Esophagus muscularis mucosa (tissue), 4 donors: ENCODE measurements at regions not wholly inside any gene's neighbourhood (a gene's known extent, or its start where the extent isn't known, plus 50 kb on each side); places are given as distances from the start of the nearest gene placed in this dataset.

Experiments used
- DNase-seq: peaks from one replicate; pipeline ENCODE4 v3.0.0-alpha.2; 2017; ENCODE audit errors: extremely low spot score
- H3K27ac ChIP-seq, 4 donors: fragments of 200-600 bp; sonication (generic); replicated peaks in 1 of 4; 1 replicate in 3 of 4; 2 replicates in 1 of 4; pipeline ENCODE4 v1.5.1; 2016 to 2019; ENCODE audit warnings: mild to moderate bottlenecking in 1 of 4
- H3K27me3 ChIP-seq, 4 donors: fragments of 200-600 bp; sonication (generic); one replicate each; pipeline versions ENCODE4 v1.5.1 to v1.6.0; 2016 to 2019
- H3K36me3 ChIP-seq, 4 donors: fragments of 200-600 bp; sonication (generic); one replicate each; pipeline ENCODE4 v1.5.1; 2016 to 2019
- H3K4me1 ChIP-seq, 4 donors: fragments of 200-600 bp; sonication (generic); one replicate each; pipeline ENCODE4 v1.5.1; 2016 to 2019
- H3K4me3 ChIP-seq, 4 donors: fragments of 200-600 bp; sonication (generic); 1 replicate in 2 of 4; 2 replicates in 2 of 4; pipeline ENCODE4 v1.5.1; 2016 to 2019; ENCODE audit warnings: mild to moderate bottlenecking in 4 of 4, moderate library complexity in 1 of 4
- H3K9me3 ChIP-seq, 4 donors: fragments of 200-600 bp; sonication (generic); 1 replicate in 3 of 4; 2 replicates in 1 of 4; pipeline ENCODE4 v1.5.1; 2016 to 2019
- EP300 ChIP-seq: sonication (generic); formaldehyde crosslinking; IDR thresholded peaks from one replicate; pipeline ENCODE4 v1.6.1; 2017; ENCODE audit warnings: antibody characterized with exemption
- POLR2A ChIP-seq: fragments of 450-650 bp; IDR thresholded peaks from one replicate; pipeline ENCODE4 v1.6.1; 2017; ENCODE audit warnings: antibody characterized with exemption, moderate library complexity, mild to moderate bottlenecking, low read depth
- POLR2AphosphoS5 ChIP-seq, 2 donors: sonication (generic); formaldehyde crosslinking; IDR thresholded peaks; one replicate each; pipeline ENCODE4 v1.6.1; 2017; ENCODE audit warnings: antibody characterized with exemption in 2 of 2
- WGBS: methylation state at CpG from one replicate; pipeline ENCODE4 v1.1.5; 2018; 5-methylcytosine and 5-hydroxymethylcytosine counted together
- intact Hi-C: fragments of 100-400 bp; cut with DNase I; formaldehyde crosslinking; loops from one replicate; pipeline ENCODE4 v1.15.1; 2023
- TF ChIP-seq, protein P1 (sequence below), 3 experiments: fragments of 200-600 bp in 2 of 3; fragments of 450-650 bp in 1 of 3; sonication (generic) in 2 of 3; IDR thresholded peaks; one replicate each; pipeline ENCODE4 v1.5.1; 2017 to 2019; ENCODE audit warnings: antibody characterized with exemption in 3 of 3, mild to moderate bottlenecking in 2 of 3, moderate library complexity in 1 of 3

GRCh38 chr15:98358971-98359370, 289.4 kb upstream of the IGF1R start:
- Histone ChIP-seq H3K27me3 (no peaks in the 10 kb centered on the region), H3K4me1 (no peaks in the 10 kb centered on the region), H3K4me3 (no peak overlapping the region), H3K27ac (no peak overlapping the region), H3K36me3 (no peaks in the 10 kb centered on the region), H3K9me3 (peaks cover 0 to 9% (median 0%) of the 10 kb centered on the region in 4 donors)
- TF ChIP-seq POLR2AphosphoS5 (IDR thresholded peaks at IDR 0.05) (no peak), EP300 (no peak), POLR2A (no peak)
- TF ChIP-seq, protein P1, sequence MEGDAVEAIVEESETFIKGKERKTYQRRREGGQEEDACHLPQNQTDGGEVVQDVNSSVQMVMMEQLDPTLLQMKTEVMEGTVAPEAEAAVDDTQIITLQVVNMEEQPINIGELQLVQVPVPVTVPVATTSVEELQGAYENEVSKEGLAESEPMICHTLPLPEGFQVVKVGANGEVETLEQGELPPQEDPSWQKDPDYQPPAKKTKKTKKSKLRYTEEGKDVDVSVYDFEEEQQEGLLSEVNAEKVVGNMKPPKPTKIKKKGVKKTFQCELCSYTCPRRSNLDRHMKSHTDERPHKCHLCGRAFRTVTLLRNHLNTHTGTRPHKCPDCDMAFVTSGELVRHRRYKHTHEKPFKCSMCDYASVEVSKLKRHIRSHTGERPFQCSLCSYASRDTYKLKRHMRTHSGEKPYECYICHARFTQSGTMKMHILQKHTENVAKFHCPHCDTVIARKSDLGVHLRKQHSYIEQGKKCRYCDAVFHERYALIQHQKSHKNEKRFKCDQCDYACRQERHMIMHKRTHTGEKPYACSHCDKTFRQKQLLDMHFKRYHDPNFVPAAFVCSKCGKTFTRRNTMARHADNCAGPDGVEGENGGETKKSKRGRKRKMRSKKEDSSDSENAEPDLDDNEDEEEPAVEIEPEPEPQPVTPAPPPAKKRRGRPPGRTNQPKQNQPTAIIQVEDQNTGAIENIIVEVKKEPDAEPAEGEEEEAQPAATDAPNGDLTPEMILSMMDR (IDR thresholded peaks at IDR 0.05): no peak
- no peak for DNase-seq
- intact Hi-C loops: no loop called here
- WGBS: 87% methylated on average over 6 of the region's 8 CpGs

DNA sequence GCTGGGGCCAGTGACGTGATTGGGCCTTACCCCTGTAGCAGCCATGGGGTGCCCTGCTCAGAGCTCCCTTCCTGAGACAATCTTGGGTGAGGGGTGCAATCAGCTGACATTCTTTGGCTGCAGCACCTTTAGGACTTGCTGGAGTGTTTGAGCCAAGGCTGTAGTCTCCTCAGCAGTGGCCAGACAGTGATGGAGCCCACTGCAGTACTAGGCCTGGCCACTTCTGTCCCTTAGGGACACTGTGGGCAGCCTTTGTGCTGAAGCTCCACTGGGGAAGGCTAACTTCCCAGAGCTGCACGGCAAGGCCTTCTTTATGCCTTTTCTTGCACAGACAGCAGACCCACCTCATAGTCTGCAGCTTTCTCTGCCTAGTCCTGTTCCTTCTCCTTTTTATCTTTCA, 284.9 kb upstream of the IGF1R start:
- Histone ChIP-seq H3K27me3 (no peaks in the 10 kb centered on the region), H3K4me1 (peaks cover 0 to 7% (median 2%) of the 10 kb centered on the region in 4 donors)

GRCh38 chr15:98363955-98364354, 284.4 kb upstream of the IGF1R start:
- intact Hi-C loops: no loop called here
- TF ChIP-seq POLR2AphosphoS5 (IDR thresholded peaks at IDR 0.05) (no peak), POLR2A (no peak)
- TF ChIP-seq, protein P1 (IDR thresholded peaks at IDR 0.05): no peak
- DNase-seq: peak; percentile 53
- Histone ChIP-seq H3K27me3 (no peaks in the 10 kb centered on the region), H3K4me1 (peaks cover 0 to 11% (median 7%) of the 10 kb centered on the region in 4 donors), H3K36me3 (no peaks in the 10 kb centered on the region), H3K4me3 (no peak overlapping the region), H3K27ac (no peak overlapping the region), H3K9me3 (no peaks in the 10 kb centered on the region)
- 58% methylated on average over 6 of the region's 6 CpGs for WGBS

More for the DNA sequence above, 284.9 kb upstream of the IGF1R start:
- DNase-seq: peak; percentile 64
- no peaks in the 10 kb centered on the region for H3K36me3 ChIP-seq
- no peak for TF ChIP-seq POLR2A
- TF ChIP-seq, protein P1 (IDR thresholded peaks at IDR 0.05): no peak
- no peak for TF ChIP-seq EP300
- no peak for TF ChIP-seq POLR2AphosphoS5 (IDR thresholded peaks at IDR 0.05)
- no peak overlapping the region for H3K4me3 ChIP-seq
- WGBS: 67% methylated on average over 2 of the region's 2 CpGs
- no peaks in the 10 kb centered on the region for H3K9me3 ChIP-seq
- H3K27ac ChIP-seq: no peak overlapping the region
- intact Hi-C loops: no loop called here

DNA sequence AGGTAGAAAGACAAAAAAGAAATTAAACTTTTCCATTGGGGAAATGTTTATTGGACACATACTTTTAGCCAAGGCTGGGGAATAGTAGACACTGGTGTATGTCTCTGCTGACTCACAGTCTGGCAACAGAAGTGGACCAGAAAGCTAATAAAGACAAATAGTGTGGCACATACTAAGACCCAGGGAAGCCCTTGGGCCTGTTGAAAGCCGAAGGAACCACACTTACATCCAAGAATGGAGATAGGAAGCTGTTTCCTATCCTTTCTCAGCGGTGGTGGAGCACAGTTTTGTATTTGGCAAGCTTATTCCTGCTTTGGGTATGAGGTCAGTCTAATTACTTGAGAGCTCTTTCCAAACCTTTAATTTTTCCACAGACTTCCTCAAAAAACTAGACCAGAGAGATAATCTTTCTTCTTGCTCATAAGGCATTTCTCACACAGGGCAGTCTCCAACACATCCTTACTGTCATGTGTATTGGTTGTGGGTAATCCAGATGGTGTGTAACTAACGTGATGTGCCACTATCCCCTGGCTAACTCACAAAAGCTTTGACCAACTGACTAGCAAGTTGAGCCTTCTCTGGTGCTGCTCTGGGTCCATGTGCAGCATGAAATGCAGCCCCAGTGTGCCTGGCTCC, 279.1 kb upstream of the IGF1R start:
- no peak overlapping the region for H3K4me3 ChIP-seq
- peak overlapping the region; percentile 13 to 59 (median 55) for H3K27ac ChIP-seq
- H3K4me1 ChIP-seq: peaks cover 0 to 20% (median 16%) of the 10 kb centered on the region in 4 donors
- intact Hi-C loops: no loop called here
- H3K36me3 ChIP-seq: no peaks in the 10 kb centered on the region
- no peak for TF ChIP-seq POLR2A
- TF ChIP-seq, protein P1 (IDR thresholded peaks at IDR 0.05): no peak
- no peak for TF ChIP-seq EP300
- TF ChIP-seq POLR2AphosphoS5 (IDR thresholded peaks at IDR 0.05): peak in 1 of 2 donors; percentile 42
- H3K27me3 ChIP-seq: no peaks in the 10 kb centered on the region
- H3K9me3 ChIP-seq: no peaks in the 10 kb centered on the region
- WGBS: 36% methylated on average over 3 of the region's 3 CpGs
- DNase-seq: no peak
